Caco-2 (cell line): ENCODE measurements at regions not wholly inside any gene's neighbourhood (a gene's known extent, or its start where the extent isn't known, plus 50 kb on each side); places are given as distances from the start of the nearest gene placed in this dataset.
"Not testable (repeated sequence)": the region's sequence is repeated elsewhere in the genome, so short reads cannot be mapped to it uniquely, and the experiment has no call there.

Experiments
- BruUV-seq: library from RNA; stranded (reverse); fragments of 400-500 nt; replicated peaks from 2 replicates; lab custom pipeline; 2021; lab: Mats Ljungman, UMichigan
- CTCF ChIA-PET: fragments of 300-600 bp; sonication (Branson Sonifier 250); formaldehyde crosslinking; loops from one replicate; lab custom pipeline; 2022; ENCODE audit warnings: antibody characterized with exemption; lab: Charles Lee
- POLR2A ChIA-PET: fragments of 300-600 bp; sonication (Branson Sonifier 250); formaldehyde crosslinking; loops from one replicate; lab custom pipeline; 2022; ENCODE audit warnings: antibody characterized with exemption; lab: Charles Lee
- DNase-seq, 2 experiments: peaks; one replicate each; pipeline versions ENCODE4 v3.0.0 to v3.0.0-alpha.2; 2020 to 2022
- H3K27me3 ChIP-seq: replicated peaks from 2 replicates; pipeline ENCODE4 v1.6.0; 2011; ENCODE audit warnings: low read length; ENCODE audit not compliant: control insufficient read depth, insufficient read depth
- H3K36me3 ChIP-seq: 2 replicates; pipeline ENCODE4 v1.5.1; 2011; ENCODE audit warnings: low read length; ENCODE audit not compliant: control insufficient read depth, insufficient read depth
- H3K4me1 ChIP-seq: fragments of 250-450 bp; sonication (Bioruptor Pico); 2 replicates; pipeline ENCODE4 v1.5.1; 2020; ENCODE audit warnings: mild to moderate bottlenecking
- H3K4me3 ChIP-seq: 2 replicates; pipeline ENCODE4 v1.5.1; 2011; ENCODE audit warnings: low read depth, mild to moderate bottlenecking, control low read depth, low read length
- H3K9me3 ChIP-seq: fragments of 250-450 bp; sonication (Bioruptor Pico); 2 replicates; pipeline ENCODE4 v1.5.1; 2020; ENCODE audit warnings: mild to moderate bottlenecking, moderate library complexity
- H3K27ac Mint-ChIP-seq: one replicate; pipeline ENCODE4 v1.8.0; 2022; ENCODE audit warnings: mixed read lengths; ENCODE audit not compliant: unreplicated experiment
- H3K27me3 Mint-ChIP-seq: one replicate; pipeline ENCODE4 v1.8.0; 2022; ENCODE audit warnings: mixed read lengths; ENCODE audit not compliant: insufficient read depth, unreplicated experiment
- H3K36me3 Mint-ChIP-seq: one replicate; pipeline ENCODE4 v1.8.0; 2022; ENCODE audit warnings: mild to moderate bottlenecking, mixed read lengths; ENCODE audit not compliant: insufficient read depth, unreplicated experiment
- H3K4me1 Mint-ChIP-seq: one replicate; pipeline ENCODE4 v1.8.0; 2022; ENCODE audit warnings: low read depth, mixed read lengths; ENCODE audit not compliant: unreplicated experiment
- H3K4me3 Mint-ChIP-seq: one replicate; pipeline ENCODE4 v1.8.0; 2022; ENCODE audit warnings: mild to moderate bottlenecking, moderate library complexity, mixed read lengths; ENCODE audit not compliant: unreplicated experiment
- H3K9me3 Mint-ChIP-seq: one replicate; pipeline ENCODE4 v1.8.0; 2022; ENCODE audit warnings: mixed read lengths; ENCODE audit not compliant: unreplicated experiment
- intact Hi-C: fragments of 100-400 bp; cut with micrococcal nuclease; formaldehyde crosslinking; loops from one replicate; pipeline ENCODE4 v1.10.0; 2022; ENCODE audit not compliant: unreplicated experiment
- TF ChIP-seq, protein P1 (sequence below), 2 experiments: fragments of 200-600 bp in 1 of 2; IDR thresholded peaks; 1 replicate in 1 of 2; 2 replicates in 1 of 2; pipeline versions ENCODE4 v1.5.1 to v1.8.0; 2011 to 2022; ENCODE audit warnings: antibody characterized with exemption in 1 of 2, control low read depth in 1 of 2, inconsistent platforms in 1 of 2, low read depth in 1 of 2, low read length in 1 of 2, mild to moderate bottlenecking in 1 of 2, moderate library complexity in 1 of 2; ENCODE audit not compliant: insufficient read depth in 1 of 2, severe bottlenecking in 1 of 2, unreplicated experiment in 1 of 2

- Histone ChIP-seq H3K27me3 (no peaks in the 10 kb centered on the region), H3K4me3 (no peak overlapping the region), H3K4me1 (peaks cover 10% of the 10 kb centered on the region; the same call in 1 of the 2 replicates), H3K36me3 (no peaks in the 10 kb centered on the region), H3K9me3 (no peaks in the 10 kb centered on the region)
- TF ChIP-seq, protein P1, sequence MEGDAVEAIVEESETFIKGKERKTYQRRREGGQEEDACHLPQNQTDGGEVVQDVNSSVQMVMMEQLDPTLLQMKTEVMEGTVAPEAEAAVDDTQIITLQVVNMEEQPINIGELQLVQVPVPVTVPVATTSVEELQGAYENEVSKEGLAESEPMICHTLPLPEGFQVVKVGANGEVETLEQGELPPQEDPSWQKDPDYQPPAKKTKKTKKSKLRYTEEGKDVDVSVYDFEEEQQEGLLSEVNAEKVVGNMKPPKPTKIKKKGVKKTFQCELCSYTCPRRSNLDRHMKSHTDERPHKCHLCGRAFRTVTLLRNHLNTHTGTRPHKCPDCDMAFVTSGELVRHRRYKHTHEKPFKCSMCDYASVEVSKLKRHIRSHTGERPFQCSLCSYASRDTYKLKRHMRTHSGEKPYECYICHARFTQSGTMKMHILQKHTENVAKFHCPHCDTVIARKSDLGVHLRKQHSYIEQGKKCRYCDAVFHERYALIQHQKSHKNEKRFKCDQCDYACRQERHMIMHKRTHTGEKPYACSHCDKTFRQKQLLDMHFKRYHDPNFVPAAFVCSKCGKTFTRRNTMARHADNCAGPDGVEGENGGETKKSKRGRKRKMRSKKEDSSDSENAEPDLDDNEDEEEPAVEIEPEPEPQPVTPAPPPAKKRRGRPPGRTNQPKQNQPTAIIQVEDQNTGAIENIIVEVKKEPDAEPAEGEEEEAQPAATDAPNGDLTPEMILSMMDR (IDR thresholded peaks at IDR 0.05; ENCODE audit: insufficient read depth in 1 of 2, low read depth in 1 of 2, low read length in 1 of 2, severe bottlenecking in 1 of 2, unreplicated experiment in 1 of 2): no peak
- Mint-ChIP-seq H3K4me3 (no peak overlapping the region), H3K27me3 (no peaks in the 10 kb centered on the region), H3K9me3 (no peaks in the 10 kb centered on the region), H3K27ac (no peak overlapping the region), H3K36me3 (peaks cover 5% of the 10 kb centered on the region), H3K4me1 (peaks cover 7% of the 10 kb centered on the region)
- POLR2A ChIA-PET: no interaction called here
- intact Hi-C loops: no loop called here
- CTCF ChIA-PET: no interaction called here
- DNase-seq: no peak
- BruUV-seq: no TSS peak
Measured at GRCh38 chrX:30144971-30145731, 70.2 kb upstream of the MAGEB2 start.

- no peaks in the 10 kb centered on the region for H3K27me3 Mint-ChIP-seq
Measured at GRCh38 chrX:30147996-30148643, 67.2 kb upstream of the MAGEB2 start.

GRCh38 chrX:30149206-30149605 is 66.2 kb upstream of the MAGEB2 start:
- H3K36me3 Mint-ChIP-seq, H3K9me3 ChIP-seq, H3K27ac Mint-ChIP-seq, H3K4me3 ChIP-seq, H3K27me3 ChIP-seq, H3K27me3 Mint-ChIP-seq, POLR2A ChIA-PET, CTCF ChIA-PET, H3K4me1 ChIP-seq, BruUV-seq, H3K4me1 Mint-ChIP-seq, H3K4me3 Mint-ChIP-seq, intact Hi-C loops, H3K36me3 ChIP-seq, H3K9me3 Mint-ChIP-seq: not testable (repeated sequence)
- peak; percentile 1 to 25 for DNase-seq

More at GRCh38 chrX:30147996-30148643, 67.2 kb upstream of the MAGEB2 start:
- Mint-ChIP-seq H3K9me3 (no peaks in the 10 kb centered on the region), H3K27ac (no peak overlapping the region), H3K4me3 (no peak overlapping the region), H3K4me1 (peaks cover 7% of the 10 kb centered on the region), H3K36me3 (peaks cover 5% of the 10 kb centered on the region)
- H3K27me3 ChIP-seq: no peaks in the 10 kb centered on the region
- H3K4me3 ChIP-seq: no peak overlapping the region
- H3K9me3 ChIP-seq: no peaks in the 10 kb centered on the region
- CTCF ChIA-PET: no interaction called here
- no peaks in the 10 kb centered on the region for H3K36me3 ChIP-seq
- DNase-seq: no peak
- H3K4me1 ChIP-seq: peaks cover 10% of the 10 kb centered on the region; the same call in 1 of the 2 replicates
- TF ChIP-seq, protein P1 (IDR thresholded peaks at IDR 0.05; ENCODE audit: insufficient read depth in 1 of 2, low read depth in 1 of 2, low read length in 1 of 2, severe bottlenecking in 1 of 2, unreplicated experiment in 1 of 2): no peak
- POLR2A ChIA-PET: no interaction called here
- no TSS peak for BruUV-seq
- intact Hi-C loops: no loop called here
